GM20000 (cell line): ENCODE measurements at regions not wholly inside any gene's neighbourhood (a gene's known extent, or its start where the extent isn't known, plus 50 kb on each side); places are given as distances from the start of the nearest gene placed in this dataset.

ENCODE experiments used
- DNase-seq: peaks from one replicate; pipeline ENCODE4 v3.0.0; 2012; ENCODE audit warnings: low spot score
- TF ChIP-seq, protein P1 (sequence below): IDR thresholded peaks from 2 replicates; pipeline ENCODE4 v1.5.1; 2012; ENCODE audit warnings: mild to moderate bottlenecking, control low read depth; ENCODE audit errors: extremely low read depth, missing control alignments

DNA sequence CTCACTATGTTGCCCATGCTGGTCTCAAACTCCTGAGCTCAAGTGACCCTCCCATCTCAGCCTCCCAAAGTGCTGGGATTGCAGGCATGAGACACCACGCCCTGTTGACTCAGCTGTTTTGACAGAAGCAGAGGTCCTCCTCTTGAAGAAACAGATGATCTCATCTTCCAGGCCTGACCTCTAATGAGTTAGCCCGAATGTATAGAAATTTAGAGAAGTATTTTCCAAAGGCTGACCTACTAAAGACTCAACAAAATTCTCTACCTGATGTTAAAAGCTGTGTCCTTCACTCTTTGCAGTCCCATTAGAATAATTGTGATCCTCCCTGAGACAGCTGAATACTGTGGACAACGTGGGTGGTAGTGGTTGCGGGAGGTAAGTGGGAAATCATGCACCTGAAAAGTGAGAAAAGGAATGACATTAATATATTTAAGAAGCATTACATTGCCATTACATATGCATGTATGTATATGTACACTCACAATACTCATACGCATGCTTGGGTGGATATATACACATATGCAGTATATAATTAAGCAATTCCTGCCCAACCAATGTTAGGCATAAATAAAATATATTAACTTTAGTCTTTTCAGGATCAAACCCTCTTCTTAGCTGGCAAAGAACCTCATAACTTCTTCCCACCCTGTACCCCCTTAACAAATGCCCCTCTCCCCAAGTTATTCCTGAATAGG, 204.6 kb upstream of the NR2F2 start:
- no peak for DNase-seq
- TF ChIP-seq, protein P1, sequence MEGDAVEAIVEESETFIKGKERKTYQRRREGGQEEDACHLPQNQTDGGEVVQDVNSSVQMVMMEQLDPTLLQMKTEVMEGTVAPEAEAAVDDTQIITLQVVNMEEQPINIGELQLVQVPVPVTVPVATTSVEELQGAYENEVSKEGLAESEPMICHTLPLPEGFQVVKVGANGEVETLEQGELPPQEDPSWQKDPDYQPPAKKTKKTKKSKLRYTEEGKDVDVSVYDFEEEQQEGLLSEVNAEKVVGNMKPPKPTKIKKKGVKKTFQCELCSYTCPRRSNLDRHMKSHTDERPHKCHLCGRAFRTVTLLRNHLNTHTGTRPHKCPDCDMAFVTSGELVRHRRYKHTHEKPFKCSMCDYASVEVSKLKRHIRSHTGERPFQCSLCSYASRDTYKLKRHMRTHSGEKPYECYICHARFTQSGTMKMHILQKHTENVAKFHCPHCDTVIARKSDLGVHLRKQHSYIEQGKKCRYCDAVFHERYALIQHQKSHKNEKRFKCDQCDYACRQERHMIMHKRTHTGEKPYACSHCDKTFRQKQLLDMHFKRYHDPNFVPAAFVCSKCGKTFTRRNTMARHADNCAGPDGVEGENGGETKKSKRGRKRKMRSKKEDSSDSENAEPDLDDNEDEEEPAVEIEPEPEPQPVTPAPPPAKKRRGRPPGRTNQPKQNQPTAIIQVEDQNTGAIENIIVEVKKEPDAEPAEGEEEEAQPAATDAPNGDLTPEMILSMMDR: no peak

DNA sequence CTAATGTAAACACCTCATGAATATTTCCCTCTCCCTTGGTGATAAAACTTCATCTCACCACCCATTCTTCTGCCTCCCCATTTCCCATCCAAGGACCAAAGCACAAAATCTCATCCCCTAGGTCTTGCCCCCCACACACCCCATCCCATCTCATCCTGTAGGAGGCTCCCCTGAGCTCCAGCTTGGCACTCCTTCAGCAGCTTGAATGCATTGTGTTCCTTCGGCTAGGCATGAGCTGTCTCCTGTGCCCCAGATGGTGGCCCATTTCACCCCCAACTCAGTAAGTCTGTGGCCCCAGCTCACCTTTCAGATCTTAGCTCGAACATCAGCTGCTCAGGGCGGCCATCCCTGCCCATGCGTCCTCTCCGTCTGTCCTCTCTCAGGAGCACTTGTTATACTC, 203.6 kb upstream of the NR2F2 start:
- TF ChIP-seq, protein P1: no peak
- no peak for DNase-seq

DNA sequence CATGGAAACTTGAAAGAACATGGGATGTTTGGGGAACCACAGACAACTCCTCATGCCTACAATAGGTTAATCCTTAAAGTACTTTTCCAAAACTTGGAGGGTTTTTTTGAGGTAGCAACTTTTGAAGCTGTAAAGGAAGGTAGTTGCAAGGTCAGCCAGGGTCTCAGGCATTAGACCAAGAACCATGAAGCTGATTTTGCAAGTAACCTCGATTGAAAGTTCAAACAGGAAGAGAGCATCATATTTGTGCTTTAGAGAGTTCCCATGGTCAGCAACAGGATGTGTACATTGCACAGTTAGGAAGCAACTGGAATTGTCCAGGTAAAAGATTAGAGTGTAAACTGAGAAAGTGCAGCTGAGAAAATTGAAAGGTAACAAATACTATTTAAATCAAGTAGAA, 199.8 kb upstream of the NR2F2 start:
- TF ChIP-seq, protein P1: no peak
- no peak for DNase-seq

DNA sequence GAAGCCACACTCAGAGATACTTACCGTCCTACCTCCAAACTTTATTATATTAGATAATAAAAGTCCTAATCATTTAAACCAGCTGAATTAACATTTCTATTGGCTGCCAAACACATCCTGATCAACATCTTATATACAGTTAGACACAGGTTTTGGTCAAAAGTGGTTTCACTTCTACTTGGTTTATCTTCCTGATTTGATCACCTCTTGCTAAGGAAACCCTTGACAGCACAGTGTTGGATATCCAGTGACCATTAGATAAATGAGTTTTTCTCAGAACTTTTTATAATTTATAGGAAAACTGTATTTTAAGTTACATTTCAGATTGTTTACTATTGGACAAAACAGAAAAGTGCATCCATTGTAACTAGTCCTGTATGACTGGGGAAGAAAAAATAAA, 198.4 kb upstream of the NR2F2 start:
- no peak for DNase-seq
- TF ChIP-seq, protein P1: no peak

DNA sequence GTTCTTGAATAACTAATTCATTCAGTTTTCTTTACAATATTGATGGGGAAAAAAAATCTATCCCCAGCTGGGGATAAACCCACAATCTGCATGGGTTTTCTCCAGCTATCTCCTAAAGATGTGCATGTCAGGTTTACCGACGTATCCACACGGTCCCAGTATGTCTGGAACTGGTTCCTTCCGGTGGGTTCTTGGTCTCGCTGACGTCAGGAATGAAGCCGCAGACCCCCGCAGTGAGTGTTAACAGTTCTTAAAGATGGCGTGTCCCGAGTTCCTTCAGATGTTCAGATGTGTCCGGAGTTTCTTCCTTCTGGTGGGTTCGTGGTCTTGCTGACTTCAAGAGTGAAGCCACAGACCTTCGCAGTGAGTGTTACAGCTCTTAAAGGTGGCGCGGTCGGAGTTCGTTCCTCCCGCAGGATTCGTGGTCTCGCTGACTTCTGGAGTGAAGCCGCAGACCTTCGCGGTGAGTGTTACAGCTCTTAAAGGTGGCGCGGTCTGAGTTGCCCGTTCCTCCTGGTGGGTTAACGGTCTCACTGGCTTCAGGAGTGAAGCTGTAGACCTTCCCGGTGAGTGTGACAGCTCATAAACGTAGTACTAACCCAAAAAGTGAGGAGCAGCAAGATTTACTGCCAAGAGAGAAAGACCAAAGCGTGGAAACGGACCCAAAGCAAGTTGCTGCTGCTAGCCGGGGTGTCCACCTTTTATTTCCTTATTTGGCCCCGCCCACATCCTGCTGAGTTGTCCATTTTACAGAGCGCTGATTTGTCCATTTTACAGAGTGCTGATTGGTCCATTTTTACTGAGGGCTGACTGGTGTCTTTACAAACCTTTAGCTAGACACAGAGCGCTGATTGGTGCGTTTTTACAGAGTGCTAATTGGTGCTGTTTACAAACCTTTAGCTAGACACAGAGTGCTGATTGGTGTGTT, 195.1 kb upstream of the NR2F2 start:
- DNase-seq: no peak

DNA sequence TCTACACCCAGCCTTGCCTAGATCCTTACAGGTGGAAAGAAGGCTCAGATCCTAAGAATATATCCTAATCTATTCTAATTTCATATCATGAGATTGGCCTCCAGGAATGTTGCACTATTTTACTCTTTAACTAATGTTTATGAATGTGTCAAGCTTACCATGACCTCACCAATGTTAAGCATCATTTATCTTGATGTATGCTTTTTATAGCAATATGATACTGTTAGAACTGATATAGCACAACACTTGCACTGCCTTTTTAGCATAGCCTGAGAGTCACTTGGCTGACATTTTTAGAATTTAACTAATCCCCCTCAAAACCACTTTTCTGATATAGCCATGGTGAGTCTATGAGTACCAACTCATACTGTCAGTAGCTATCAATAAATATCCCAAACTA, 191.5 kb upstream of the NR2F2 start:
- TF ChIP-seq, protein P1: no peak
- no peak for DNase-seq

More for the DNA sequence above, 195.1 kb upstream of the NR2F2 start:
- TF ChIP-seq, protein P1: no peak

DNA sequence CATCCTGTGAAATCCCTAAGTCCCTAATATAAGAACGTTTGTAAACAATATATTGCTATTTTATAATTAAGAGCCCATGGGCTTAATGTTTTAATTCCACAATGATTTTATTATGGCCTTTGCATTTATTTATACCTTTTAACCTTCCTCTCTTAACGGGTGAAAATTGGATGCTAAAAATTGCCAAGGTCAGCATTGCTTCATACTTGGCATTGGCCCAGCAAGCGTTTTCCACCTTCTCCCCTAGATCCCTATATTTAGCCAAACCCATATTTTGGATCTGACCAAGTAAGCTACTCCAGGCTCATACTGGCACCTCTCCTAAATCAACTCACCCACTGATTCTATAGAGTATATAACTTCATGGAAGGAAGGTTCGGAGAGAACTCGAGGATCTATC, 188.0 kb upstream of the NR2F2 start:
- DNase-seq: no peak
- TF ChIP-seq, protein P1: no peak
